HepG2 (cell line): ENCODE measurements at regions not wholly inside any gene's neighbourhood (a gene's known extent, or its start where the extent isn't known, plus 50 kb on each side); places are given as distances from the start of the nearest gene placed in this dataset.

ENCODE experiments used
- ATAC-seq: fragments of 200-7000 bp; cut with Tn5 transposase; 3 replicates; pipeline ENCODE4 v1.9.1; 2020; ENCODE audit warnings: mild to moderate bottlenecking, moderate library complexity
- BruUV-seq: library from RNA; stranded (reverse); fragments of 400-500 nt; replicated peaks from 2 replicates; lab custom pipeline; 2021; lab: Mats Ljungman, UMichigan
- CTCF ChIA-PET: fragments of 300-600 bp; formaldehyde crosslinking; extraction: SDS; loops from one replicate; lab custom pipeline; 2021; ENCODE audit warnings: low total read pairs, inconsistent platforms, low intra/inter-chr PET ratio; lab: Yijun Ruan, JAX
- POLR2A ChIA-PET: fragments of 350-600 bp; sonication (Branson Sonifier 250); formaldehyde crosslinking; loops from one replicate; lab custom pipeline; 2020; ENCODE audit warnings: antibody characterized with exemption, inconsistent platforms; lab: Yijun Ruan, JAX
- DNase-seq: peaks from one replicate; pipeline ENCODE4 v3.0.0-alpha.2; 2015; ENCODE audit warnings: low spot score
- FAIRE-seq: peaks from 3 replicates; lab custom pipeline; 2011; peaks lifted over from hg19 to GRCh38; lab: Jason Lieb, UNC
- H2AFZ ChIP-seq: one replicate; pipeline ENCODE4 v1.6.1; 2011; ENCODE audit warnings: low read length, inconsistent platforms
- H3K27ac ChIP-seq: fragments of 300-600 bp; 3 replicates; pipeline ENCODE4 v1.8.0; 2011; ENCODE audit warnings: mixed run types, mild to moderate bottlenecking, mixed read lengths, low read length, inconsistent platforms; ENCODE audit not compliant: insufficient read depth; ENCODE audit errors: extremely low read length
- H3K27me3 ChIP-seq, 2 experiments: fragments of 200-600 bp in 1 of 2; 2 replicates in 1 of 2; 3 replicates in 1 of 2; pipeline versions ENCODE4 v1.6.0 to v1.8.0; 2011; ENCODE audit warnings: low read length in 2 of 2, mild to moderate bottlenecking in 2 of 2, moderate library complexity in 2 of 2, inconsistent platforms in 1 of 2; ENCODE audit not compliant: insufficient read depth in 2 of 2, control insufficient read depth in 1 of 2
- H3K36me3 ChIP-seq, 2 experiments: fragments of 200-600 bp in 1 of 2; replicated peaks in 1 of 2; 2 replicates in 1 of 2; 3 replicates in 1 of 2; pipeline versions ENCODE4 v1.5.1 to v1.8.0; 2011; ENCODE audit warnings: low read length in 2 of 2, inconsistent platforms in 1 of 2; ENCODE audit not compliant: insufficient read depth in 2 of 2, control insufficient read depth in 1 of 2
- H3K4me1 ChIP-seq: 2 replicates; pipeline ENCODE4 v1.5.1; 2012; ENCODE audit warnings: low read length, inconsistent platforms; ENCODE audit not compliant: insufficient read depth
- H3K4me2 ChIP-seq: 2 replicates; pipeline ENCODE4 v1.6.0; 2011; ENCODE audit warnings: low read depth, low read length, inconsistent platforms
- H3K4me3 ChIP-seq, 3 experiments: fragments of 200-600 bp in 1 of 3; sonication (generic), shearing (Covaris generic) in 1 of 3; replicated peaks in 1 of 3; 2 replicates each; pipeline ENCODE4 v1.5.1; 2011 to 2016; ENCODE audit warnings: low read length in 3 of 3, inconsistent platforms in 2 of 3, low read depth in 2 of 3, mild to moderate bottlenecking in 2 of 3, control low read depth in 1 of 3, mixed read lengths in 1 of 3; ENCODE audit not compliant: insufficient read depth in 1 of 3
- H3K79me2 ChIP-seq: one replicate; pipeline ENCODE4 v1.6.1; 2011; ENCODE audit warnings: low read length, inconsistent platforms; ENCODE audit not compliant: insufficient read depth
- H3K9ac ChIP-seq: 2 replicates; pipeline ENCODE4 v1.6.0; 2011; ENCODE audit warnings: mild to moderate bottlenecking, low read depth, low read length, inconsistent platforms; ENCODE audit not compliant: insufficient read depth
- H3K9me3 ChIP-seq: 2 replicates; pipeline ENCODE4 v1.5.1; 2012; ENCODE audit warnings: mild to moderate bottlenecking, low read length
- H4K20me1 ChIP-seq: 2 replicates; pipeline ENCODE4 v1.6.0; 2011; ENCODE audit warnings: inconsistent platforms, mild to moderate bottlenecking, low read length, moderate library complexity; ENCODE audit not compliant: insufficient read depth
- EP300 ChIP-seq, 3 experiments: sonication (generic) in 1 of 3; formaldehyde crosslinking in 1 of 3; IDR thresholded peaks; 2 replicates each; pipeline versions ENCODE4 v1.5.1 to v1.6.1; 2011 to 2020; ENCODE audit warnings: low read depth in 2 of 3, low read length in 2 of 3, borderline replicate concordance in 1 of 3, improper control_type of control experiment in 1 of 3, mild to moderate bottlenecking in 1 of 3, missing genetic modification reagents in 1 of 3, moderate library complexity in 1 of 3
- FOSL2 ChIP-seq: sonication (generic); formaldehyde crosslinking; IDR thresholded peaks from 2 replicates; pipeline ENCODE4 v1.4.0; 2020; ENCODE audit warnings: missing genetic modification reagents
- HNF4A ChIP-seq: sonication (generic); formaldehyde crosslinking; IDR thresholded peaks from 2 replicates; pipeline ENCODE4 v1.4.0; 2020; ENCODE audit warnings: missing genetic modification reagents
- HOXA3 ChIP-seq: sonication (generic); formaldehyde crosslinking; IDR thresholded peaks from 2 replicates; pipeline ENCODE4 v1.5.0; 2020; ENCODE audit warnings: missing genetic modification reagents
- RARG ChIP-seq: sonication (generic); formaldehyde crosslinking; IDR thresholded peaks from 2 replicates; pipeline ENCODE4 v1.4.0; 2020; ENCODE audit warnings: low read depth, mild to moderate bottlenecking, missing genetic modification reagents
- RXRB ChIP-seq: IDR thresholded peaks from 2 replicates; pipeline ENCODE4 v1.6.1; 2016; ENCODE audit warnings: borderline replicate concordance, missing genetic modification reagents, missing compliant biosample characterization
- SOX13 ChIP-seq, 3 experiments: fragments of 450-650 bp in 1 of 3; sonication (generic) in 1 of 3; formaldehyde crosslinking in 1 of 3; IDR thresholded peaks in 2 of 3; conservative IDR thresholded peaks in 1 of 3; 2 replicates each; pipeline versions ENCODE4 v1.5.0 to v1.6.1; 2016 to 2020; ENCODE audit warnings: antibody characterized with exemption in 1 of 3, mild to moderate bottlenecking in 1 of 3, missing compliant biosample characterization in 1 of 3, missing genetic modification reagents in 1 of 3, moderate library complexity in 1 of 3
- TBX2 ChIP-seq: sonication (generic); formaldehyde crosslinking; IDR thresholded peaks from 2 replicates; pipeline ENCODE4 v1.5.0; 2020; ENCODE audit warnings: missing genetic modification reagents, mild to moderate bottlenecking, borderline replicate concordance
- YY1 ChIP-seq: IDR thresholded peaks from 2 replicates; pipeline ENCODE4 v1.6.1; 2011; ENCODE audit warnings: low read length, low read depth, moderate library complexity, mild to moderate bottlenecking; ENCODE audit not compliant: insufficient read depth, insufficient replicate concordance
- ZNF451 ChIP-seq: sonication (generic); formaldehyde crosslinking; IDR thresholded peaks from 2 replicates; pipeline ENCODE4 v1.5.0; 2020; ENCODE audit warnings: mild to moderate bottlenecking, missing genetic modification reagents
- ZNF644 ChIP-seq: IDR thresholded peaks from 2 replicates; pipeline ENCODE4 v1.6.1; 2016; ENCODE audit warnings: low read depth
- WGBS: methylation state at CpG from one replicate; pipeline ENCODE4 v1.1.6; 2017; ENCODE audit warnings: low lambda C conversion rate; 5-methylcytosine and 5-hydroxymethylcytosine counted together
- in situ Hi-C: cut with HindIII; loops from 2 replicates; pipeline ENCODE4 v1.10.0; 2017; ENCODE audit warnings: low pct_unique_long_range_greater_than_20kb; ENCODE audit not compliant: extremely low pct_ligation_motif_present
- intact Hi-C: fragments of 100-400 bp; cut with micrococcal nuclease; formaldehyde crosslinking; loops from one replicate; pipeline ENCODE4 v1.10.0; 2022; ENCODE audit not compliant: unreplicated experiment
- TF ChIP-seq, protein P1 (sequence below): sonication (generic); IDR thresholded peaks from 2 replicates; pipeline ENCODE4 v1.6.1; 2016; ENCODE audit warnings: low read depth, borderline replicate concordance
- TF ChIP-seq, protein P2 (sequence below): sonication (generic); formaldehyde crosslinking; IDR thresholded peaks from 2 replicates; pipeline ENCODE4 v1.4.0; 2020; ENCODE audit warnings: missing genetic modification reagents, borderline replicate concordance

DNA sequence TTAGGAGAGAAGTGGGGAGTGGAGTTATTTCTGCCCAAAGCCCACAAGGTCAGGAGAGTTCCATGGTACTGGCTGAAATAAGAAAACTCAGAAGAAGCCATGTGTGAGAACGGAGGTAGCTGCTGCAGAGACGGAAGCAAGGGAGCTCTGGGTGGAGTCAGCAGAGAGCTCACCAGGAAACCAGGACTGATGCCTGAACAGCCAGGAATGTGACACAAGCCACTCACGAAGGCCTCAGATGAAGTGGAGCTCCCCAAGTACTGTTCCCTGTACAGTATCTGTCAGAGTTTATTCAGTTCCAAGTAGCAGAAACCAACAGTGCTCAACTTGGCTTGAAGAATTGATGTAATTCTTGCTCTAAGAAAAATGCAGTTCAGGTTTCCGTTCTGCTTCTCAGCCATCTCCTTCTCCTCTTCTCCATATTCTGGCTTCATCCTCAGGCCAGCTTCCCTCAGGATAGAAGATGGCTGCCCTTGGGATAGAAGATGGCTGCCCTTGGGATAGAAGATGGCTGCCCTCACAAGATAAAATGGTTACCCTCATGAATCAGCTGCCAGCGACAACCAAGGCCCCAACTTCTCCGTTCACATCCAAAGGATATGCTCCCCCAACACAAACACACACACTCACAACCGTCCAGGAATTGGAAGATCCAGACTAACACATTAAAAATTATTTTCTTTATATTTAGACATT, 117.4 kb upstream of the SH3BP4 start:
- intact Hi-C loops: no loop called here

GRCh38 chr2:234830853-234831252, 121.0 kb upstream of the SH3BP4 start:
- Histone ChIP-seq H3K4me2 (no peak overlapping the region), H3K9me3 (no peaks in the 10 kb centered on the region), H3K79me2 (no peaks in the 10 kb centered on the region), H3K27me3 (no peaks in the 10 kb centered on the region), H3K36me3 (no peaks in the 10 kb centered on the region), H2AFZ (no peak overlapping the region), H3K9ac (no peak overlapping the region), H4K20me1 (no peaks in the 10 kb centered on the region), H3K27ac (no peak overlapping the region), H3K4me1 (peaks cover 54% of the 10 kb centered on the region), H3K4me3 (no peak overlapping the region)
- intact Hi-C loops: no loop called here
- WGBS: 24% methylated on average over 2 of the region's 2 CpGs
- no TSS peak for BruUV-seq
- in situ Hi-C loops: no loop called here
- ATAC-seq (no peak), DNase-seq (peak; percentile 62), FAIRE-seq (peak; percentile 18)
- ChIA-PET CTCF (no interaction called here), POLR2A (no interaction called here)
- TF ChIP-seq SOX13 (IDR thresholded peaks at IDR 0.05): no peak
- TF ChIP-seq SOX13 (CRISPR knock-in tag; conservative IDR thresholded peaks at IDR 0.05 in 1 of 2, IDR thresholded peaks at IDR 0.05 in 1 of 2): peak in 1 of 2 experiments; percentile 43; a peak in 1 of 4 replicates
- TF ChIP-seq, protein P1, sequence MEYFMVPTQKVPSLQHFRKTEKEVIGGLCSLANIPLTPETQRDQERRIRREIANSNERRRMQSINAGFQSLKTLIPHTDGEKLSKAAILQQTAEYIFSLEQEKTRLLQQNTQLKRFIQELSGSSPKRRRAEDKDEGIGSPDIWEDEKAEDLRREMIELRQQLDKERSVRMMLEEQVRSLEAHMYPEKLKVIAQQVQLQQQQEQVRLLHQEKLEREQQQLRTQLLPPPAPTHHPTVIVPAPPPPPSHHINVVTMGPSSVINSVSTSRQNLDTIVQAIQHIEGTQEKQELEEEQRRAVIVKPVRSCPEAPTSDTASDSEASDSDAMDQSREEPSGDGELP: peak; percentile 54; the same call in 1 of the 2 replicates
- TF ChIP-seq, protein P2, sequence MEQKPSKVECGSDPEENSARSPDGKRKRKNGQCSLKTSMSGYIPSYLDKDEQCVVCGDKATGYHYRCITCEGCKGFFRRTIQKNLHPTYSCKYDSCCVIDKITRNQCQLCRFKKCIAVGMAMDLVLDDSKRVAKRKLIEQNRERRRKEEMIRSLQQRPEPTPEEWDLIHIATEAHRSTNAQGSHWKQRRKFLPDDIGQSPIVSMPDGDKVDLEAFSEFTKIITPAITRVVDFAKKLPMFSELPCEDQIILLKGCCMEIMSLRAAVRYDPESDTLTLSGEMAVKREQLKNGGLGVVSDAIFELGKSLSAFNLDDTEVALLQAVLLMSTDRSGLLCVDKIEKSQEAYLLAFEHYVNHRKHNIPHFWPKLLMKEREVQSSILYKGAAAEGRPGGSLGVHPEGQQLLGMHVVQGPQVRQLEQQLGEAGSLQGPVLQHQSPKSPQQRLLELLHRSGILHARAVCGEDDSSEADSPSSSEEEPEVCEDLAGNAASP (CRISPR knock-in tag): peak; percentile 10; the same call in 1 of the 2 replicates
- 0 out of 2 replicates have a peak, but pooled peaks have one; percentile 17 for TF ChIP-seq HOXA3 (CRISPR knock-in tag)
- peak; percentile 53 for TF ChIP-seq FOSL2 (CRISPR knock-in tag)
- TF ChIP-seq ZNF644 (CRISPR knock-in tag): peak; percentile 86
- TF ChIP-seq TBX2 (CRISPR knock-in tag): 0 out of 2 replicates have a peak, but pooled peaks have one; percentile 23
- TF ChIP-seq HNF4A (CRISPR knock-in tag): peak; percentile 35; the same call in 1 of the 2 replicates
- 0 out of 2 replicates have a peak, but pooled peaks have one; percentile 21 for TF ChIP-seq RXRB (CRISPR knock-in tag)
- no peak for TF ChIP-seq ZNF451
- peak in 1 of 2 experiments; percentile 49; a peak in 2 of 4 replicates for TF ChIP-seq EP300 (IDR thresholded peaks at IDR 0.05; ENCODE audit: low read depth in 2 of 2, low read length in 2 of 2)
- TF ChIP-seq EP300 (CRISPR knock-in tag; IDR thresholded peaks at IDR 0.05; ENCODE audit: borderline replicate concordance): no peak

More for the DNA sequence above, 117.4 kb upstream of the SH3BP4 start:
- Histone ChIP-seq H4K20me1 (no peaks in the 10 kb centered on the region), H3K4me3 (no peak overlapping the region), H3K79me2 (no peaks in the 10 kb centered on the region), H3K27me3 (no peaks in the 10 kb centered on the region), H3K4me1 (peaks cover 55% of the 10 kb centered on the region), H3K9me3 (no peaks in the 10 kb centered on the region), H3K36me3 (no peaks in the 10 kb centered on the region), H3K4me2 (no peak overlapping the region), H3K27ac (no peak overlapping the region), H2AFZ (no peak overlapping the region), H3K9ac (no peak overlapping the region)
- DNase-seq (no peak), ATAC-seq (no peak), FAIRE-seq (no peak)
- BruUV-seq: no TSS peak
- WGBS: 96% methylated on average over 7 of the region's 7 CpGs
- TF ChIP-seq RARG: no peak
- peak; percentile 43 for TF ChIP-seq YY1
- in situ Hi-C loops: no loop called here
- POLR2A ChIA-PET: interaction anchor here (1.4 to 1.5 kb wide), 2 partner anchors 9 to 11 kb away, joined by 3 to 7 read pairs; no protein-coding TSS in a partner anchor
- CTCF ChIA-PET: no interaction called here
